ENCODE measurements at regions not wholly inside any gene's neighbourhood (a gene's known extent, or its start where the extent isn't known, plus 50 kb on each side); places are given as distances from the start of the nearest gene placed in this dataset.

- Histone ChIP-seq H4K20me1 (ENCODE audit: insufficient read depth, low read length) (no peaks in the 10 kb centered on the region), H3K9ac (ENCODE audit: low read length) (no peak overlapping the region), H3K27ac (ENCODE audit: low read depth, low read length) (no peak overlapping the region), H3K27me3 (ENCODE audit: insufficient read depth, low read length) (no peaks in the 10 kb centered on the region), H3K36me3 (ENCODE audit: insufficient read depth, low read length) (no peaks in the 10 kb centered on the region), H3K4me2 (ENCODE audit: low read length) (no peak overlapping the region), H3K9me3 (ENCODE audit: insufficient read depth, low read depth, low read length) (no peaks in the 10 kb centered on the region), H3K4me3 (ENCODE audit: insufficient read depth, low read depth, low read length) (no peak overlapping the region), H3K4me1 (ENCODE audit: insufficient read depth, low read length) (no peaks in the 10 kb centered on the region), H3K79me2 (ENCODE audit: insufficient read depth, low read length) (no peaks in the 10 kb centered on the region), H2AFZ (ENCODE audit: low read depth, low read length) (no peak overlapping the region)
- no peaks in the 10 kb centered on the region for H3K27me3 Mint-ChIP-seq (ENCODE audit: low read depth, unreplicated experiment)
- H3K4me1 Mint-ChIP-seq (ENCODE audit: low read depth, unreplicated experiment): peaks cover 4% of the 10 kb centered on the region
- no peak overlapping the region for H3K27ac Mint-ChIP-seq (ENCODE audit: unreplicated experiment)
- no peaks in the 10 kb centered on the region for H3K9me3 Mint-ChIP-seq (ENCODE audit: unreplicated experiment)
- H3K4me3 Mint-ChIP-seq (ENCODE audit: unreplicated experiment): no peak overlapping the region
- FAIRE-seq: no peak
- no peaks in the 10 kb centered on the region for H3K36me3 Mint-ChIP-seq (ENCODE audit: low read depth, unreplicated experiment)
- TF ChIP-seq EZH2 (IDR thresholded peaks at IDR 0.05; ENCODE audit: insufficient read depth, low read length) (no peak), CTCF (IDR thresholded peaks at IDR 0.05; ENCODE audit: insufficient read depth, low read depth, low read length) (no peak)
- no peak for DNase-seq (ENCODE audit: low read depth)
These were observed 202.7 kb downstream of the SEMA6A start for GRCh38 chr5:116371935-116372334.

- H3K27ac Mint-ChIP-seq (ENCODE audit: unreplicated experiment): no peak overlapping the region
- no peaks in the 10 kb centered on the region for H3K36me3 Mint-ChIP-seq (ENCODE audit: low read depth, unreplicated experiment)
- H3K4me3 Mint-ChIP-seq (ENCODE audit: unreplicated experiment): no peak overlapping the region
- H3K27ac ChIP-seq (ENCODE audit: low read depth, low read length): no peak overlapping the region
- no peaks in the 10 kb centered on the region for H3K36me3 ChIP-seq (ENCODE audit: insufficient read depth, low read length)
- no peaks in the 10 kb centered on the region for H3K9me3 ChIP-seq (ENCODE audit: insufficient read depth, low read depth, low read length)
- H3K27me3 Mint-ChIP-seq (ENCODE audit: low read depth, unreplicated experiment): no peaks in the 10 kb centered on the region
- FAIRE-seq (no peak), DNase-seq (ENCODE audit: low read depth) (no peak)
- no peak overlapping the region for H2AFZ ChIP-seq (ENCODE audit: low read depth, low read length)
- no peaks in the 10 kb centered on the region for H4K20me1 ChIP-seq (ENCODE audit: insufficient read depth, low read length)
- no peaks in the 10 kb centered on the region for H3K79me2 ChIP-seq (ENCODE audit: insufficient read depth, low read length)
- peaks cover 4% of the 10 kb centered on the region for H3K4me1 Mint-ChIP-seq (ENCODE audit: low read depth, unreplicated experiment)
- no peak overlapping the region for H3K4me3 ChIP-seq (ENCODE audit: insufficient read depth, low read depth, low read length)
- TF ChIP-seq EZH2 (IDR thresholded peaks at IDR 0.05; ENCODE audit: insufficient read depth, low read length) (no peak), CTCF (IDR thresholded peaks at IDR 0.05; ENCODE audit: insufficient read depth, low read depth, low read length) (no peak)
- H3K9ac ChIP-seq (ENCODE audit: low read length): no peak overlapping the region
- H3K4me2 ChIP-seq (ENCODE audit: low read length): no peak overlapping the region
- H3K4me1 ChIP-seq (ENCODE audit: insufficient read depth, low read length): no peaks in the 10 kb centered on the region
- H3K9me3 Mint-ChIP-seq (ENCODE audit: unreplicated experiment): no peaks in the 10 kb centered on the region
- no peaks in the 10 kb centered on the region for H3K27me3 ChIP-seq (ENCODE audit: insufficient read depth, low read length)
These were observed 203.2 kb downstream of the SEMA6A start for GRCh38 chr5:116371431-116371830.

- Mint-ChIP-seq H3K4me1 (ENCODE audit: low read depth, unreplicated experiment) (peaks cover 4% of the 10 kb centered on the region), H3K4me3 (ENCODE audit: unreplicated experiment) (no peak overlapping the region), H3K27ac (ENCODE audit: unreplicated experiment) (no peak overlapping the region), H3K9me3 (ENCODE audit: unreplicated experiment) (no peaks in the 10 kb centered on the region), H3K27me3 (ENCODE audit: low read depth, unreplicated experiment) (no peaks in the 10 kb centered on the region), H3K36me3 (ENCODE audit: low read depth, unreplicated experiment) (no peaks in the 10 kb centered on the region)
- H3K4me2 ChIP-seq (ENCODE audit: low read length): no peak overlapping the region
- H3K36me3 ChIP-seq (ENCODE audit: insufficient read depth, low read length): no peaks in the 10 kb centered on the region
- no peak overlapping the region for H3K4me3 ChIP-seq (ENCODE audit: insufficient read depth, low read depth, low read length)
- no peak overlapping the region for H3K27ac ChIP-seq (ENCODE audit: low read depth, low read length)
- H3K9ac ChIP-seq (ENCODE audit: low read length): no peak overlapping the region
- H3K79me2 ChIP-seq (ENCODE audit: insufficient read depth, low read length): no peaks in the 10 kb centered on the region
- H4K20me1 ChIP-seq (ENCODE audit: insufficient read depth, low read length): no peaks in the 10 kb centered on the region
- H3K4me1 ChIP-seq (ENCODE audit: insufficient read depth, low read length): no peaks in the 10 kb centered on the region
- H3K27me3 ChIP-seq (ENCODE audit: insufficient read depth, low read length): no peaks in the 10 kb centered on the region
- no peak overlapping the region for H2AFZ ChIP-seq (ENCODE audit: low read depth, low read length)
- H3K9me3 ChIP-seq (ENCODE audit: insufficient read depth, low read depth, low read length): no peaks in the 10 kb centered on the region
- FAIRE-seq (no peak), DNase-seq (ENCODE audit: low read depth) (peak; percentile 34)
- TF ChIP-seq EZH2 (IDR thresholded peaks at IDR 0.05; ENCODE audit: insufficient read depth, low read length): no peak
- TF ChIP-seq CTCF (IDR thresholded peaks at IDR 0.05; ENCODE audit: insufficient read depth, low read depth, low read length): no peak
These were observed 203.7 kb downstream of the SEMA6A start for GRCh38 chr5:116370886-116371285.

Data from astrocyte (in vitro differentiated cells and primary cell).